H1 (cell line): ENCODE measurements at regions not wholly inside any gene's neighbourhood (a gene's known extent, or its start where the extent isn't known, plus 50 kb on each side); places are given as distances from the start of the nearest gene placed in this dataset.

Experiments used
- CTCF ChIA-PET: fragments of 300-600 bp; sonication (Branson Sonifier 250); formaldehyde crosslinking; loops from one replicate; lab custom pipeline; 2021; ENCODE audit not compliant: partially characterized antibody; lab: Charles Lee
- POLR2A ChIA-PET: fragments of 300-600 bp; sonication (Branson Sonifier 250); formaldehyde crosslinking; loops from one replicate; lab custom pipeline; 2021; ENCODE audit warnings: inconsistent platforms; ENCODE audit not compliant: partially characterized antibody; lab: Charles Lee
- DNase-seq, 2 experiments: peaks; one replicate each; pipeline versions ENCODE4 v3.0.0 to v3.0.0-alpha.2; 2010 to 2022; ENCODE audit warnings: low spot score in 2 of 2, low read depth in 1 of 2, mixed read lengths in 1 of 2
- FAIRE-seq: peaks from 2 replicates; lab custom pipeline; 2011; peaks lifted over from hg19 to GRCh38; lab: Jason Lieb, UNC
- H2AFZ ChIP-seq: 2 replicates; pipeline ENCODE4 v1.8.1; 2012; ENCODE audit warnings: low read length, inconsistent platforms
- H2AK5ac ChIP-seq: 2 replicates; pipeline ENCODE4 v1.6.1; 2013; ENCODE audit warnings: low read depth, low read length
- H2BK120ac ChIP-seq: replicated peaks from 2 replicates; pipeline ENCODE3; 2013; ENCODE audit warnings: low read depth, low read length, inconsistent platforms
- H2BK12ac ChIP-seq: 2 replicates; pipeline ENCODE4 v1.6.1; 2013; ENCODE audit warnings: low read depth, low read length
- H2BK15ac ChIP-seq: 2 replicates; pipeline ENCODE4 v1.6.1; 2013; ENCODE audit warnings: low read length
- H2BK20ac ChIP-seq: 2 replicates; pipeline ENCODE4 v1.6.1; 2013; ENCODE audit warnings: low read length
- H2BK5ac ChIP-seq: 2 replicates; pipeline ENCODE4 v1.6.1; 2013; ENCODE audit warnings: low read depth, low read length
- H3K14ac ChIP-seq: 2 replicates; pipeline ENCODE4 v1.6.1; 2013; ENCODE audit warnings: inconsistent platforms; ENCODE audit not compliant: insufficient read length
- H3K18ac ChIP-seq: 2 replicates; pipeline ENCODE4 v1.6.1; 2013; ENCODE audit warnings: low read length; ENCODE audit errors: extremely low read depth
- H3K23ac ChIP-seq: 2 replicates; pipeline ENCODE4 v1.6.1; 2013; ENCODE audit warnings: inconsistent platforms; ENCODE audit not compliant: insufficient read length
- H3K23me2 ChIP-seq: 2 replicates; pipeline ENCODE4 v1.6.1; 2013; ENCODE audit warnings: low read depth, low read length
- H3K27ac ChIP-seq: 2 replicates; pipeline ENCODE4 v1.6.1; 2011; ENCODE audit warnings: low read depth, low read length, inconsistent platforms
- H3K27me3 ChIP-seq, 4 experiments: replicated peaks in 1 of 4; 1 replicate in 1 of 4; 2 replicates in 3 of 4; pipeline versions ENCODE4 v1.6.1 to v1.8.1; 2011 to 2013; ENCODE audit warnings: low read length in 3 of 4, mild to moderate bottlenecking in 3 of 4, inconsistent platforms in 2 of 4, mixed read lengths in 2 of 4, moderate library complexity in 1 of 4; ENCODE audit not compliant: control insufficient read depth in 3 of 4, insufficient read depth in 3 of 4; ENCODE audit errors: extremely low read depth in 1 of 4
- H3K36me3 ChIP-seq, 4 experiments: 2 replicates each; pipeline versions ENCODE4 v1.6.1 to v1.8.1; 2011 to 2013; ENCODE audit warnings: mild to moderate bottlenecking in 4 of 4, low read length in 3 of 4, moderate library complexity in 2 of 4, control low read depth in 1 of 4, inconsistent platforms in 1 of 4; ENCODE audit not compliant: insufficient read depth in 4 of 4, control insufficient read depth in 2 of 4
- H3K4ac ChIP-seq: replicated peaks from 2 replicates; pipeline ENCODE3; 2013; ENCODE audit warnings: low read length, low read depth, mixed read lengths, inconsistent platforms; ENCODE audit not compliant: insufficient read length
- H3K4me1 ChIP-seq, 4 experiments: replicated peaks in 1 of 4; 1 replicate in 1 of 4; 2 replicates in 3 of 4; pipeline versions ENCODE4 v1.6.1 to v1.8.1; 2011 to 2013; ENCODE audit warnings: low read length in 3 of 4, inconsistent platforms in 2 of 4, mixed read lengths in 1 of 4; ENCODE audit not compliant: insufficient read depth in 4 of 4, control insufficient read depth in 3 of 4
- H3K4me2 ChIP-seq, 2 experiments: 2 replicates each; pipeline versions ENCODE4 v1.6.1 to v1.8.1; 2011 to 2013; ENCODE audit warnings: low read depth in 2 of 2, low read length in 2 of 2, control low read depth in 1 of 2, inconsistent platforms in 1 of 2, mild to moderate bottlenecking in 1 of 2; ENCODE audit not compliant: insufficient read depth in 1 of 2
- H3K4me3 ChIP-seq, 4 experiments: fragments of 200-600, 300-600 bp in 1 of 4; sonication (generic), shearing (Covaris generic), sonication (Bioruptor Twin) in 1 of 4; 2 replicates each; pipeline versions ENCODE4 v1.5.1 to v1.8.1; 2011 to 2016; ENCODE audit warnings: low read length in 4 of 4, low read depth in 3 of 4, control low read depth in 2 of 4, inconsistent platforms in 2 of 4, mild to moderate bottlenecking in 2 of 4, mixed read lengths in 1 of 4, moderate library complexity in 1 of 4; ENCODE audit not compliant: insufficient read depth in 2 of 4; ENCODE audit errors: extremely low read depth in 1 of 4
- H3K56ac ChIP-seq: replicated peaks from 2 replicates; pipeline ENCODE3; 2013; ENCODE audit warnings: low read depth, mild to moderate bottlenecking, mixed read lengths, low read length, inconsistent platforms; ENCODE audit not compliant: insufficient read length
- H3K79me1 ChIP-seq: 2 replicates; pipeline ENCODE4 v1.6.1; 2013; ENCODE audit warnings: low read depth, low read length, control low read depth
- H3K79me2 ChIP-seq, 2 experiments: 2 replicates each; pipeline versions ENCODE4 v1.6.1 to v1.8.1; 2012 to 2013; ENCODE audit warnings: low read length in 2 of 2, mild to moderate bottlenecking in 2 of 2, inconsistent platforms in 1 of 2; ENCODE audit not compliant: insufficient read depth in 2 of 2, control insufficient read depth in 1 of 2
- H3K9ac ChIP-seq, 4 experiments: replicated peaks in 1 of 4; 1 replicate in 1 of 4; 2 replicates in 3 of 4; pipeline versions ENCODE4 v1.6.1 to v1.8.1; 2011 to 2013; ENCODE audit warnings: low read depth in 3 of 4, low read length in 3 of 4, control low read depth in 2 of 4, mild to moderate bottlenecking in 2 of 4, moderate library complexity in 2 of 4, inconsistent platforms in 1 of 4; ENCODE audit errors: extremely low read depth in 1 of 4
- H3K9me3 ChIP-seq, 2 experiments: 2 replicates each; pipeline versions ENCODE4 v1.6.1 to v1.8.1; 2012 to 2013; ENCODE audit warnings: mild to moderate bottlenecking in 2 of 2, moderate library complexity in 2 of 2, control low read depth in 1 of 2, inconsistent platforms in 1 of 2, low read depth in 1 of 2, low read length in 1 of 2, mixed read lengths in 1 of 2; ENCODE audit not compliant: insufficient read depth in 2 of 2
- H4K20me1 ChIP-seq, 2 experiments: replicated peaks in 1 of 2; 2 replicates each; pipeline versions ENCODE3 to v1.8.1; 2011 to 2013; ENCODE audit warnings: inconsistent platforms in 2 of 2, low read length in 2 of 2, mild to moderate bottlenecking in 1 of 2; ENCODE audit not compliant: insufficient read depth in 2 of 2, control insufficient read depth in 1 of 2
- H4K5ac ChIP-seq: 2 replicates; pipeline ENCODE4 v1.6.1; 2013; ENCODE audit warnings: low read length, low read depth, mixed read lengths, inconsistent platforms; ENCODE audit not compliant: insufficient read length
- H4K8ac ChIP-seq: 2 replicates; pipeline ENCODE4 v1.8.0; 2013; ENCODE audit warnings: mild to moderate bottlenecking, moderate library complexity, low read length, inconsistent platforms; ENCODE audit not compliant: insufficient read depth; ENCODE audit errors: extremely low read depth
- H4K91ac ChIP-seq: replicated peaks from 2 replicates; pipeline ENCODE3; 2013; ENCODE audit warnings: low read length, mixed read lengths, inconsistent platforms; ENCODE audit not compliant: insufficient read length
- ATF3 ChIP-seq: IDR thresholded peaks from 2 replicates; pipeline ENCODE4 v1.6.1; 2011; ENCODE audit warnings: low read depth, mild to moderate bottlenecking, low read length; ENCODE audit not compliant: insufficient read depth
- CBX5 ChIP-seq: fragments of 300-800, 300-1000 bp; sonication (generic); IDR thresholded peaks from 2 replicates; pipeline ENCODE4 v1.7.1; 2016; ENCODE audit warnings: antibody characterized with exemption, low read length, low read depth
- CBX8 ChIP-seq: fragments of 300-800, 300-1000 bp; sonication (generic); IDR thresholded peaks from 2 replicates; pipeline ENCODE4 v1.7.1; 2016; ENCODE audit warnings: low read depth, low read length, borderline replicate concordance
- GTF2F1 ChIP-seq: IDR thresholded peaks from 2 replicates; pipeline ENCODE4 v1.6.1; 2012; ENCODE audit warnings: low read depth, low read length, improper control_type of control experiment, borderline replicate concordance
- JUND ChIP-seq: IDR thresholded peaks from 2 replicates; pipeline ENCODE4 v1.6.1; 2011; ENCODE audit warnings: mild to moderate bottlenecking, improper control_type of control experiment, low read length
- MAX ChIP-seq: IDR thresholded peaks from 2 replicates; pipeline ENCODE4 v1.6.1; 2012; ENCODE audit warnings: inconsistent platforms
- TAF7 ChIP-seq: optimal IDR thresholded peaks from 2 replicates; pipeline ENCODE3; 2011; ENCODE audit warnings: low read depth, mild to moderate bottlenecking, inconsistent platforms, low read length, moderate library complexity, borderline replicate concordance
- TBP ChIP-seq: IDR thresholded peaks from 2 replicates; pipeline ENCODE4 v1.6.1; 2011; ENCODE audit warnings: low read depth, low read length, improper control_type of control experiment
- TCF12 ChIP-seq: IDR thresholded peaks from 2 replicates; pipeline ENCODE4 v1.6.1; 2011; ENCODE audit warnings: low read depth, mild to moderate bottlenecking, low read length
- TEAD4 ChIP-seq: IDR thresholded peaks from 2 replicates; pipeline ENCODE4 v1.6.1; 2012; ENCODE audit warnings: low read depth, low read length, inconsistent platforms, mixed read lengths
- YY1 ChIP-seq: IDR thresholded peaks from 2 replicates; pipeline ENCODE4 v1.6.1; 2011; ENCODE audit warnings: low read depth, mild to moderate bottlenecking, low read length
- ZNF274 ChIP-seq: IDR thresholded peaks from 2 replicates; pipeline ENCODE4 v1.7.0; 2012; ENCODE audit warnings: low read length, borderline replicate concordance; ENCODE audit errors: extremely low read depth
- WGBS, 2 experiments: shearing (Covaris generic) in 1 of 2; methylation state at CpG; one replicate each; pipeline versions ENCODE4 v1.1.6 to v1.1.7; 2013 to 2015; ENCODE audit warnings: low lambda C conversion rate in 2 of 2, mixed read lengths in 2 of 2, inconsistent platforms in 1 of 2, low coverage in 1 of 2, missing lambda C conversion rate in 1 of 2; ENCODE audit not compliant: insufficient replicate concordance in 2 of 2, insufficient coverage in 1 of 2, insufficient read length in 1 of 2; ENCODE audit errors: extremely low coverage in 1 of 2, missing lambda C conversion rate in 1 of 2; 5-methylcytosine and 5-hydroxymethylcytosine counted together

- 72% methylated on average over 2 of the region's 2 CpGs; no CpG with 5 or more reads in 1 of the 2 experiments for WGBS, 2 experiments
- no peaks in the 10 kb centered on the region for H4K20me1 ChIP-seq
- POLR2A ChIA-PET = interaction anchor here (1.7 kb wide), 1 partner anchor 10 kb away, joined by 6 read pairs; no protein-coding TSS in a partner anchor
- TF ChIP-seq YY1 (no peak), GTF2F1 (no peak), CBX5 (no peak), JUND (no peak), ATF3 (no peak), TCF12 (no peak), TEAD4 (no peak), MAX (no peak), CBX8 (no peak), ZNF274 (no peak), TBP (no peak), TAF7 (no peak)
Measured at GRCh38 chr5:108696951-108697715, 50.6 kb upstream of the FER start.

More at GRCh38 chr5:108696951-108697715, 50.6 kb upstream of the FER start:
- Histone ChIP-seq H3K36me3 (no peaks in the 10 kb centered on the region), H2BK20ac (peak overlapping the region; percentile 15; the same call in 1 of the 2 replicates), H2AFZ (peak overlapping the region; percentile 77; the same call in 1 of the 2 replicates), H2BK12ac (peak overlapping the region; percentile 93; the same call in 1 of the 2 replicates), H3K79me2 (no peaks in the 10 kb centered on the region), H2BK5ac (no peak overlapping the region; the same call in 1 of the 2 replicates), H3K4me2 (peak overlapping the region in 1 of 2 experiments; percentile 6; a peak in 1 of 4 replicates), H3K18ac (0 out of 2 replicates have a peak overlapping the region, but pooled peaks have one; percentile 56), H3K9ac (no peak overlapping the region), H3K23me2 (no peaks in the 10 kb centered on the region), H3K23ac (no peak overlapping the region), H3K79me1 (no peaks in the 10 kb centered on the region), H3K27me3 (no peaks in the 10 kb centered on the region), H3K4me1 (peaks cover 0 to 4% (median 1%) of the 10 kb centered on the region in 4 experiments; a peak in 2 of 7 replicates), H2AK5ac (no peak overlapping the region), H4K5ac (peak overlapping the region; percentile 22), H3K56ac (no peak overlapping the region), H3K4me3 (no peak overlapping the region; a peak in 1 of 8 replicates), H4K8ac (no peak overlapping the region), H3K14ac (no peak overlapping the region), H2BK120ac (peak overlapping the region; percentile 66), H4K91ac (peak overlapping the region; percentile 31), H2BK15ac (no peak overlapping the region), H3K9me3 (no peaks in the 10 kb centered on the region), H3K4ac (no peak overlapping the region), H3K27ac (no peak overlapping the region)
- CTCF ChIA-PET = interaction anchor here (0.6 to 3.0 kb wide), 9 partner anchors 10 to 365 kb away, joined by 3 to 13 read pairs (median 3); no protein-coding TSS in a partner anchor
- FAIRE-seq = no peak
- DNase-seq = no peak
